ENCODE measurements at regions not wholly inside any gene's neighbourhood (a gene's known extent, or its start where the extent isn't known, plus 50 kb on each side); places are given as distances from the start of the nearest gene placed in this dataset.

DNA sequence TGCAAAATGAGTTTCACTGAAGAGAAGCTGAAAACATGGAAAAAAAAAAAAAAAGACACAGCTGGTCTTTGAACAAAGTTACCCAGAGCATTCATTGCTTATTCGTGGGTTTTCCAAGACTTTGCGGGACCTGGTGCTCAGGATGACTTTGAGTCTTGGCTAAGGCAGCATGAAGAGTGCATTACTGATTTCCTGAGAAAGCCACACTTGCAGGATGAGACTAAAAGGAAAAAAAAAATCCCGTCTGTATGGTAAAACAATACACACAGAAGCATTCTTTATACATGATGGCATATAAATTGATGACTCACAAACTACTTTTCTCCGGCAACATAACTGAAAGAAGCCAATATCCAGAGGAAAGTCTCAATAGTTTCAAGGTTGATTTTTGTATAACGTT is 195.4 kb downstream of the SPP2 start (continued):
- TF ChIP-seq, protein P1, sequence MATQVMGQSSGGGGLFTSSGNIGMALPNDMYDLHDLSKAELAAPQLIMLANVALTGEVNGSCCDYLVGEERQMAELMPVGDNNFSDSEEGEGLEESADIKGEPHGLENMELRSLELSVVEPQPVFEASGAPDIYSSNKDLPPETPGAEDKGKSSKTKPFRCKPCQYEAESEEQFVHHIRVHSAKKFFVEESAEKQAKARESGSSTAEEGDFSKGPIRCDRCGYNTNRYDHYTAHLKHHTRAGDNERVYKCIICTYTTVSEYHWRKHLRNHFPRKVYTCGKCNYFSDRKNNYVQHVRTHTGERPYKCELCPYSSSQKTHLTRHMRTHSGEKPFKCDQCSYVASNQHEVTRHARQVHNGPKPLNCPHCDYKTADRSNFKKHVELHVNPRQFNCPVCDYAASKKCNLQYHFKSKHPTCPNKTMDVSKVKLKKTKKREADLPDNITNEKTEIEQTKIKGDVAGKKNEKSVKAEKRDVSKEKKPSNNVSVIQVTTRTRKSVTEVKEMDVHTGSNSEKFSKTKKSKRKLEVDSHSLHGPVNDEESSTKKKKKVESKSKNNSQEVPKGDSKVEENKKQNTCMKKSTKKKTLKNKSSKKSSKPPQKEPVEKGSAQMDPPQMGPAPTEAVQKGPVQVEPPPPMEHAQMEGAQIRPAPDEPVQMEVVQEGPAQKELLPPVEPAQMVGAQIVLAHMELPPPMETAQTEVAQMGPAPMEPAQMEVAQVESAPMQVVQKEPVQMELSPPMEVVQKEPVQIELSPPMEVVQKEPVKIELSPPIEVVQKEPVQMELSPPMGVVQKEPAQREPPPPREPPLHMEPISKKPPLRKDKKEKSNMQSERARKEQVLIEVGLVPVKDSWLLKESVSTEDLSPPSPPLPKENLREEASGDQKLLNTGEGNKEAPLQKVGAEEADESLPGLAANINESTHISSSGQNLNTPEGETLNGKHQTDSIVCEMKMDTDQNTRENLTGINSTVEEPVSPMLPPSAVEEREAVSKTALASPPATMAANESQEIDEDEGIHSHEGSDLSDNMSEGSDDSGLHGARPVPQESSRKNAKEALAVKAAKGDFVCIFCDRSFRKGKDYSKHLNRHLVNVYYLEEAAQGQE (IDR thresholded peaks at IDR 0.05; ENCODE audit: unreplicated experiment), result no peak
- TF ChIP-seq, protein P2, sequence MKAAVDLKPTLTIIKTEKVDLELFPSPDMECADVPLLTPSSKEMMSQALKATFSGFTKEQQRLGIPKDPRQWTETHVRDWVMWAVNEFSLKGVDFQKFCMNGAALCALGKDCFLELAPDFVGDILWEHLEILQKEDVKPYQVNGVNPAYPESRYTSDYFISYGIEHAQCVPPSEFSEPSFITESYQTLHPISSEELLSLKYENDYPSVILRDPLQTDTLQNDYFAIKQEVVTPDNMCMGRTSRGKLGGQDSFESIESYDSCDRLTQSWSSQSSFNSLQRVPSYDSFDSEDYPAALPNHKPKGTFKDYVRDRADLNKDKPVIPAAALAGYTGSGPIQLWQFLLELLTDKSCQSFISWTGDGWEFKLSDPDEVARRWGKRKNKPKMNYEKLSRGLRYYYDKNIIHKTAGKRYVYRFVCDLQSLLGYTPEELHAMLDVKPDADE (IDR thresholded peaks at IDR 0.05), result no peak
- TF ChIP-seq, protein P3, sequence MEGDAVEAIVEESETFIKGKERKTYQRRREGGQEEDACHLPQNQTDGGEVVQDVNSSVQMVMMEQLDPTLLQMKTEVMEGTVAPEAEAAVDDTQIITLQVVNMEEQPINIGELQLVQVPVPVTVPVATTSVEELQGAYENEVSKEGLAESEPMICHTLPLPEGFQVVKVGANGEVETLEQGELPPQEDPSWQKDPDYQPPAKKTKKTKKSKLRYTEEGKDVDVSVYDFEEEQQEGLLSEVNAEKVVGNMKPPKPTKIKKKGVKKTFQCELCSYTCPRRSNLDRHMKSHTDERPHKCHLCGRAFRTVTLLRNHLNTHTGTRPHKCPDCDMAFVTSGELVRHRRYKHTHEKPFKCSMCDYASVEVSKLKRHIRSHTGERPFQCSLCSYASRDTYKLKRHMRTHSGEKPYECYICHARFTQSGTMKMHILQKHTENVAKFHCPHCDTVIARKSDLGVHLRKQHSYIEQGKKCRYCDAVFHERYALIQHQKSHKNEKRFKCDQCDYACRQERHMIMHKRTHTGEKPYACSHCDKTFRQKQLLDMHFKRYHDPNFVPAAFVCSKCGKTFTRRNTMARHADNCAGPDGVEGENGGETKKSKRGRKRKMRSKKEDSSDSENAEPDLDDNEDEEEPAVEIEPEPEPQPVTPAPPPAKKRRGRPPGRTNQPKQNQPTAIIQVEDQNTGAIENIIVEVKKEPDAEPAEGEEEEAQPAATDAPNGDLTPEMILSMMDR (conservative IDR thresholded peaks at IDR 0.05; ENCODE audit: low read depth in 2 of 2), result no peak
- TF ChIP-seq NANOG (IDR thresholded peaks at IDR 0.05; ENCODE audit: borderline replicate concordance), result no peak

DNA sequence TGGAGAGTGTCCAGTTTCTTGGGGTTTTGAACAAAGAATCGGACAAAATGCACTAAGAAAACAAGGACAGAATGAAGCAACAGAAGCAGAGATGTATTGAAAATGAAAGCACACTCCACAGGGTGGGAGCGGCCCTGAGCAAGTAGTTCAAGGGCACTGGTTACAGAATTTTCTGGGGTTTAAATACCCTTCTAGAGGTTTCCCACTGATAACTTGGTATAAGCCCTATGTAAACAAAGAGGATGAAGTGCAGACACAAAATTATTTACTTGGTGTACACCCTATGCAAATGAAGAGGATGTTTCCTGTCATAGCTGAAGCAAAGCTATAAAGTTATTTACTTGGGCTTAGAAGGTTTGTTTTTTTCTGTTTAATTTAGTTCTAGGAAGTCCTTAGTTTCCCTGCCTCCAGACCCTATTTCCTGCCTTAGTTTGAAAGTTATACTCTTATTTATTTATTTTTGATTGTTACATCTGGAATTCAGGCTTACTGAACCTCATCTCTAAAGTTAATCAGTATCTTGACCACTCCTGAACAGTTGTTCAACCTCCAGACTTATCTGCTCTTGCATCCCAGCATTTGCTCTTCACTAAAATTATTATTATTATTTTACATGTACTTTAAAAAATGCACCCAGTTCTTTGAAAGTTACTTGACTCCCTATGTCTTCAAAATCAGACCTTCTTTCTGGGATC is 193.5 kb downstream of the SPP2 start:
- Histone ChIP-seq H2AFZ (no peak overlapping the region), H3F3A (replicated peaks; ENCODE audit: low read depth) (no peaks in the 10 kb centered on the region), H3K9me2 (ENCODE audit: insufficient read depth) (no peaks in the 10 kb centered on the region), H3K27ac (ENCODE audit: low read depth) (no peak overlapping the region), H3K4me2 (no peak overlapping the region), H3K27me3 (ENCODE audit: insufficient read depth) (no peaks in the 10 kb centered on the region), H3K4me3 (no peak overlapping the region), H4K20me1 (replicated peaks; ENCODE audit: insufficient read depth) (no peaks in the 10 kb centered on the region), H3K79me2 (replicated peaks; ENCODE audit: insufficient read depth) (no peaks in the 10 kb centered on the region), H3K4me1 (ENCODE audit: insufficient read depth) (peaks cover 4% of the 10 kb centered on the region; the same call in 1 of the 2 replicates), H3K36me3 (ENCODE audit: insufficient read depth) (no peaks in the 10 kb centered on the region)
- no peaks in the 10 kb centered on the region for H3K27me3 Mint-ChIP-seq (ENCODE audit: insufficient read depth, low read depth, poor library complexity)
- peaks cover 14% of the 10 kb centered on the region; the same call in 2 of the 3 replicates for H3K36me3 Mint-ChIP-seq (ENCODE audit: low read depth)
- no peaks in the 10 kb centered on the region; the same call in 2 of the 3 replicates for H3K4me1 Mint-ChIP-seq
- H3K4me3 Mint-ChIP-seq, result no peak overlapping the region
- ATAC-seq, result no peak
- H3K27ac Mint-ChIP-seq, result no peak overlapping the region
- H3K9me3 Mint-ChIP-seq, result peaks cover 35% of the 10 kb centered on the region
- no peak for DNase-seq (ENCODE audit: low spot score)
- TF ChIP-seq EZH2phosphoT487 (IDR thresholded peaks at IDR 0.05; ENCODE audit: unreplicated experiment), result no peak
- TF ChIP-seq ZNF114 (CRISPR knock-in tag; IDR thresholded peaks at IDR 0.05), result no peak
- TF ChIP-seq, protein P3 (conservative IDR thresholded peaks at IDR 0.05; ENCODE audit: low read depth in 2 of 2), result no peak
- TF ChIP-seq, protein P2 (IDR thresholded peaks at IDR 0.05), result no peak
- TF ChIP-seq, protein P1 (IDR thresholded peaks at IDR 0.05; ENCODE audit: unreplicated experiment), result no peak
- TF ChIP-seq POLR2AphosphoS5 (IDR thresholded peaks at IDR 0.05; ENCODE audit: low read depth), result no peak
- no peak for TF ChIP-seq EZH2 (IDR thresholded peaks at IDR 0.05; ENCODE audit: low read depth, unreplicated experiment)
